ENCODE measurements at regions not wholly inside any gene's neighbourhood (a gene's known extent, or its start where the extent isn't known, plus 50 kb on each side); places are given as distances from the start of the nearest gene placed in this dataset.
"Not testable (repeated sequence)": the region's sequence is repeated elsewhere in the genome, so short reads cannot be mapped to it uniquely, and the experiment has no call there.

GRCh38 chr7:23887660-23888059, 177.6 kb downstream of the STK31 start:
- DNase-seq: no peak

- DNase-seq: no peak
These were observed 178.9 kb downstream of the STK31 start for GRCh38 chr7:23888958-23889357.

- no peak for DNase-seq
These were observed 179.5 kb downstream of the STK31 start for GRCh38 chr7:23889566-23889965.

GRCh38 chr7:23892019-23892418, 182.0 kb downstream of the STK31 start:
- DNase-seq: no peak

GRCh38 chr7:23893176-23893941, 183.3 kb downstream of the STK31 start:
- peak in 2 of 3 donors; percentile 14 to 18 for DNase-seq

GRCh38 chr7:23893942-23894891, 184.2 kb downstream of the STK31 start:
- no peak for DNase-seq

- DNase-seq: no peak
These were observed 185.0 kb downstream of the STK31 start for GRCh38 chr7:23894892-23895569.

- peak in 1 of 3 donors; percentile 47 for DNase-seq
These were observed 185.7 kb downstream of the STK31 start for GRCh38 chr7:23895666-23896096.

- DNase-seq: no peak
These were observed 188.6 kb downstream of the STK31 start for GRCh38 chr7:23898619-23899018.

- not testable (repeated sequence) for DNase-seq
These were observed 194.9 kb downstream of the STK31 start for GRCh38 chr7:23904901-23905300.

GRCh38 chr7:23907012-23907411, 197.0 kb downstream of the STK31 start:
- no peak for DNase-seq

- DNase-seq: no peak
These were observed 199.4 kb downstream of the STK31 start for GRCh38 chr7:23909426-23909825.

- no peak for DNase-seq
These were observed 202.0 kb downstream of the STK31 start for GRCh38 chr7:23912065-23912464.

GRCh38 chr7:23913016-23913415, 203.0 kb downstream of the STK31 start:
- no peak for DNase-seq

GRCh38 chr7:23915236-23915635, 205.2 kb downstream of the STK31 start:
- DNase-seq: peak in 1 of 3 donors; percentile 32

GRCh38 chr7:23918286-23918685, 208.3 kb downstream of the STK31 start:
- no peak for DNase-seq

GRCh38 chr7:23918856-23919255, 208.8 kb downstream of the STK31 start:
- peak; percentile 25 to 58 (median 26) for DNase-seq

GRCh38 chr7:23925088-23925487, 215.1 kb downstream of the STK31 start:
- no peak for DNase-seq

GRCh38 chr7:23927709-23928417, 217.8 kb downstream of the STK31 start:
- DNase-seq: no peak

GRCh38 chr7:23928418-23928775, 218.4 kb downstream of the STK31 start:
- DNase-seq: no peak

GRCh38 chr7:23930312-23930711, 220.3 kb downstream of the STK31 start:
- peak in 1 of 3 donors; percentile 32 for DNase-seq

- DNase-seq: no peak
These were observed 221.6 kb downstream of the STK31 start for GRCh38 chr7:23931633-23932032.
